HFFc6 (cell line): ENCODE measurements at regions not wholly inside any gene's neighbourhood (a gene's known extent, or its start where the extent isn't known, plus 50 kb on each side); places are given as distances from the start of the nearest gene placed in this dataset.
"Not testable (repeated sequence)": the region's sequence is repeated elsewhere in the genome, so short reads cannot be mapped to it uniquely, and the experiment has no call there.

ENCODE experiments used
- DNase-seq: peaks from one replicate; pipeline ENCODE4 v3.0.0-alpha.2; 2018
- H3K27ac Mint-ChIP-seq: 2 replicates; pipeline ENCODE4 v1.8.0; 2020; ENCODE audit warnings: mild to moderate bottlenecking, mixed read lengths
- H3K27me3 Mint-ChIP-seq: 2 replicates; pipeline ENCODE4 v1.8.0; 2021; ENCODE audit warnings: mild to moderate bottlenecking, moderate library complexity, mixed read lengths; ENCODE audit not compliant: insufficient read depth
- H3K36me3 Mint-ChIP-seq: 2 replicates; pipeline ENCODE4 v1.8.0; 2021; ENCODE audit warnings: low read depth, mixed read lengths
- H3K4me1 Mint-ChIP-seq: 2 replicates; pipeline ENCODE4 v1.8.0; 2020; ENCODE audit warnings: low read depth, mixed read lengths
- H3K4me3 Mint-ChIP-seq: 2 replicates; pipeline ENCODE4 v1.8.0; 2020; ENCODE audit warnings: mild to moderate bottlenecking, moderate library complexity, mixed read lengths
- H3K9me3 Mint-ChIP-seq: 2 replicates; pipeline ENCODE4 v1.8.0; 2020; ENCODE audit warnings: mild to moderate bottlenecking, mixed read lengths
- TF ChIP-seq, protein P1 (sequence below): fragments of 200-600 bp; sonication (generic); IDR thresholded peaks from 2 replicates; pipeline ENCODE4 v1.5.0; 2021; ENCODE audit warnings: antibody characterized with exemption, mild to moderate bottlenecking

DNA sequence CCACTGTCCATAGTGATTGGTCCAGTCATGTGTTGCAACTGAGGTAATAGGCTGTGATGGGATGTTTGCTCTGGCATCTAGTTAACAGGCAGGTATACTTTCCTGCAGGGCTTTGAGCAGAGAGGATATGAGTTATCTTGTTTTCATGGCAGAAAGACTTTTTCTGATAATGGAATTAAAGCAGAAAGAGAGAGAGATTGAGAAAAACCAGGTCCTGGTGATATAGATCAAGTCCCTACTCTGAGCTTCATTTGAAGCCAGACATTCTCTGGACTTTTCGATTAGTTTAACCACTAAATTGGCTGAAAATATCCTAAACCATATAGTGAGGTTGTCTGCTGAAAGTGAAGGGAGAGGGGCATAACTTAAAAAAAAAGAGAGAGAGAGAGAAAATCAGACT is 233.8 kb upstream of the TBX18 start:
- no peaks in the 10 kb centered on the region for H3K36me3 Mint-ChIP-seq
- H3K27ac Mint-ChIP-seq: no peak overlapping the region
- H3K27me3 Mint-ChIP-seq: peaks cover 2% of the 10 kb centered on the region; the same call in 1 of the 2 replicates
- H3K4me1 Mint-ChIP-seq: no peaks in the 10 kb centered on the region
- H3K4me3 Mint-ChIP-seq: no peak overlapping the region
- no peak for DNase-seq
- H3K9me3 Mint-ChIP-seq: no peaks in the 10 kb centered on the region; the same call in 1 of the 2 replicates
- TF ChIP-seq, protein P1, sequence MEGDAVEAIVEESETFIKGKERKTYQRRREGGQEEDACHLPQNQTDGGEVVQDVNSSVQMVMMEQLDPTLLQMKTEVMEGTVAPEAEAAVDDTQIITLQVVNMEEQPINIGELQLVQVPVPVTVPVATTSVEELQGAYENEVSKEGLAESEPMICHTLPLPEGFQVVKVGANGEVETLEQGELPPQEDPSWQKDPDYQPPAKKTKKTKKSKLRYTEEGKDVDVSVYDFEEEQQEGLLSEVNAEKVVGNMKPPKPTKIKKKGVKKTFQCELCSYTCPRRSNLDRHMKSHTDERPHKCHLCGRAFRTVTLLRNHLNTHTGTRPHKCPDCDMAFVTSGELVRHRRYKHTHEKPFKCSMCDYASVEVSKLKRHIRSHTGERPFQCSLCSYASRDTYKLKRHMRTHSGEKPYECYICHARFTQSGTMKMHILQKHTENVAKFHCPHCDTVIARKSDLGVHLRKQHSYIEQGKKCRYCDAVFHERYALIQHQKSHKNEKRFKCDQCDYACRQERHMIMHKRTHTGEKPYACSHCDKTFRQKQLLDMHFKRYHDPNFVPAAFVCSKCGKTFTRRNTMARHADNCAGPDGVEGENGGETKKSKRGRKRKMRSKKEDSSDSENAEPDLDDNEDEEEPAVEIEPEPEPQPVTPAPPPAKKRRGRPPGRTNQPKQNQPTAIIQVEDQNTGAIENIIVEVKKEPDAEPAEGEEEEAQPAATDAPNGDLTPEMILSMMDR: no peak

DNA sequence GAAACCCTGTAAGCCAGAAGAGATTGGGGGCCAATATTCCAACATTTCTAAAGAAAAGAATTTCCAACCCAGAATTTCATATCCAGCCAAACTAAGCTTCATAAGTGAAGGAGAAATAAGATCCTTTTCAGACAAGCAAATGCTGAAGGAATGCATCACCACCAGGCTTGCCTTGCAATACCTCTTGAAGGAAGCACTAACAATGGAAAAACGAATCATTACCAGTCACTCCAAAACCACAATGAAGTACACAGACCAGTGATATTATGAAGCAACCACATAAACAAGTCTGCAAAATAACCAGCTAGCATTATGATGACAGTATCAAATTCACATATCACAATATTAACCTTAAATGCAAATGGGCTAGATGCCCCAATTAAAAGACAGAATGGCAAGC is 224.4 kb upstream of the TBX18 start:
- not testable (repeated sequence) for DNase-seq, H3K27ac Mint-ChIP-seq, H3K4me3 Mint-ChIP-seq, H3K4me1 Mint-ChIP-seq, H3K27me3 Mint-ChIP-seq, H3K9me3 Mint-ChIP-seq, H3K36me3 Mint-ChIP-seq

DNA sequence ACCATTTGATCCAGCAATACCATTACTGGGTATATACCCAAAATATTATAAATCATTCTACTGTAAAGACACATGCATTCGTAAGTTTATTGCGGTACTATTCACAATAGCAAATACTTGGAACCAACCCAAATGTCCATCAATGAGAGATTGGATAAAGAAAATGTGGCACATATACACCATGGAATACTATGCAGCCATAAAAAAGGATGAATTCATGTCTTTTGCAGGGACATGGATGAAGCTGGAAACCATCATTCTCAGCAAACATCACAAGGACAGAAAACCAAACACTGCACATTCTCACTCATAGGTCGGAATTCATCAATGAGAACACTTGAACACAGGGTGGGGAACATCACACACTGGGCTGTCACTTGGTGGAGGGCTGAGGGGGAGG is 221.1 kb upstream of the TBX18 start:
- not testable (repeated sequence) for H3K4me3 Mint-ChIP-seq, H3K27ac Mint-ChIP-seq, DNase-seq, H3K36me3 Mint-ChIP-seq, H3K27me3 Mint-ChIP-seq, H3K9me3 Mint-ChIP-seq, H3K4me1 Mint-ChIP-seq

DNA sequence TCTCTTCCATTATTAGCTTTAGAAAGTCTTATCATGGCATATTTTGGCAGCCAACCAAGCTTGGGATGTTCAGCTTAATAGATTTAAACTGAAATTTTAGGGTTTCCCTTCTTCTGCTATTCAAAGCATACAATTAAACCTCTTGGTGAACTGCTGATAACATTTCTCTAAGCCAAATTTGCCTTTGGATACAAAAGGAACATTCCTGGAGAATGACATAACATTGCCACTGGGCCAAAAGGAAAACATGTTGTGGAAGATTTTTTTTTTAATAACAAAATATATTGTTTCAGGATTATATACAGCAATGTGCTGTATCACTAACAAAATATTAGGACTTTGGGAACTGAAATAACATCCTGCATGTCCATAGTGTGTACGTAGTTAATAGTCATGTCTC is 215.1 kb upstream of the TBX18 start:
- Mint-ChIP-seq H3K4me3 (no peak overlapping the region), H3K27ac (no peak overlapping the region), H3K27me3 (0 out of 2 replicates have a peak, but pooled peaks cover 4% of the 10 kb centered on the region), H3K4me1 (no peaks in the 10 kb centered on the region), H3K36me3 (no peaks in the 10 kb centered on the region), H3K9me3 (no peaks in the 10 kb centered on the region)
- DNase-seq: no peak
- TF ChIP-seq, protein P1: no peak

- no peaks in the 10 kb centered on the region for H3K36me3 Mint-ChIP-seq
- no peak overlapping the region for H3K4me3 Mint-ChIP-seq
- 0 out of 2 replicates have a peak, but pooled peaks cover 3% of the 10 kb centered on the region for H3K27me3 Mint-ChIP-seq
- no peak for DNase-seq
- H3K9me3 Mint-ChIP-seq: no peaks in the 10 kb centered on the region
- TF ChIP-seq, protein P1: no peak
- no peak overlapping the region for H3K27ac Mint-ChIP-seq
- H3K4me1 Mint-ChIP-seq: no peaks in the 10 kb centered on the region
These were observed 212.9 kb upstream of the TBX18 start for GRCh38 chr6:84977363-84977705.

GRCh38 chr6:84976526-84977362 is 212.3 kb upstream of the TBX18 start:
- no peaks in the 10 kb centered on the region for H3K4me1 Mint-ChIP-seq
- H3K36me3 Mint-ChIP-seq: no peaks in the 10 kb centered on the region
- TF ChIP-seq, protein P1: no peak
- H3K9me3 Mint-ChIP-seq: no peaks in the 10 kb centered on the region
- DNase-seq: no peak
- no peak overlapping the region for H3K27ac Mint-ChIP-seq
- no peak overlapping the region for H3K4me3 Mint-ChIP-seq
- H3K27me3 Mint-ChIP-seq: 0 out of 2 replicates have a peak, but pooled peaks cover 3% of the 10 kb centered on the region
